ENCODE measurements at regions not wholly inside any gene's neighbourhood (a gene's known extent, or its start where the extent isn't known, plus 50 kb on each side); places are given as distances from the start of the nearest gene placed in this dataset.
"Not testable (repeated sequence)": the region's sequence is repeated elsewhere in the genome, so short reads cannot be mapped to it uniquely, and the experiment has no call there.

GRCh38 chr4:173618648-173619047 lies 88.6 kb upstream of the HAND2 start:
- not testable (repeated sequence) for TF ChIP-seq CTCF, POLR2A (IDR thresholded peaks at IDR 0.05)

Data from right lobe of liver (tissue), 4 donors.